Omental fat pad (tissue), 3 donors: ENCODE measurements at regions not wholly inside any gene's neighbourhood (a gene's known extent, or its start where the extent isn't known, plus 50 kb on each side); places are given as distances from the start of the nearest gene placed in this dataset.

Experiments used
- ATAC-seq: fragments of 150-250 bp; one replicate; pipeline ENCODE4 v1.9.1; 2016; ENCODE audit warnings: mild to moderate bottlenecking, moderate library complexity; ENCODE audit not compliant: low FRiP score
- DNase-seq: peaks from one replicate; pipeline ENCODE4 v3.0.0-alpha.2; 2019; ENCODE audit warnings: low spot score
- TF ChIP-seq, protein P1 (sequence below), 3 donors: fragments of 450-650 bp; IDR thresholded peaks; one replicate each; pipeline ENCODE4 v1.5.1; 2016 to 2017; ENCODE audit warnings: antibody characterized with exemption in 3 of 3, mild to moderate bottlenecking in 3 of 3, moderate library complexity in 2 of 3

DNA sequence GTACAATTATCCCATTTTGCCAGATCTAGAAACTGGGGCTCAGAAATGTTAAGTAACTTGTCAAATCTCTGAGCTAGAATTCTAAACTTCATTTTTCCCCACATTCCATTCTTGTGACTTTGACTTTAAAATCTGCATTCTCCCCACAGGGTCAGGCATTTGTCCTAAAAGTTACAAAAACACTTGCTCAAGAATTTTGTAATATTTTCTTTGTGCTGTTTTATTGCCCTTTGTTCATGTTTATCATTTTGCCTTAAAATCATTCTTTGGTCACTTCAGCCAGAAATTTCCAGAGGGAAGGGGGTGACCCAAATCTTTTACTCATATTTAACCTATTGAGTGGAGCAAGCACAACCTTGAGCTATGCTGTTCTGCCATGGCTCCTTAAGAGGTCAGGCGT, 120.1 kb upstream of the CCL21 start:
- DNase-seq (no peak), ATAC-seq (no peak)
- TF ChIP-seq, protein P1, sequence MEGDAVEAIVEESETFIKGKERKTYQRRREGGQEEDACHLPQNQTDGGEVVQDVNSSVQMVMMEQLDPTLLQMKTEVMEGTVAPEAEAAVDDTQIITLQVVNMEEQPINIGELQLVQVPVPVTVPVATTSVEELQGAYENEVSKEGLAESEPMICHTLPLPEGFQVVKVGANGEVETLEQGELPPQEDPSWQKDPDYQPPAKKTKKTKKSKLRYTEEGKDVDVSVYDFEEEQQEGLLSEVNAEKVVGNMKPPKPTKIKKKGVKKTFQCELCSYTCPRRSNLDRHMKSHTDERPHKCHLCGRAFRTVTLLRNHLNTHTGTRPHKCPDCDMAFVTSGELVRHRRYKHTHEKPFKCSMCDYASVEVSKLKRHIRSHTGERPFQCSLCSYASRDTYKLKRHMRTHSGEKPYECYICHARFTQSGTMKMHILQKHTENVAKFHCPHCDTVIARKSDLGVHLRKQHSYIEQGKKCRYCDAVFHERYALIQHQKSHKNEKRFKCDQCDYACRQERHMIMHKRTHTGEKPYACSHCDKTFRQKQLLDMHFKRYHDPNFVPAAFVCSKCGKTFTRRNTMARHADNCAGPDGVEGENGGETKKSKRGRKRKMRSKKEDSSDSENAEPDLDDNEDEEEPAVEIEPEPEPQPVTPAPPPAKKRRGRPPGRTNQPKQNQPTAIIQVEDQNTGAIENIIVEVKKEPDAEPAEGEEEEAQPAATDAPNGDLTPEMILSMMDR (IDR thresholded peaks at IDR 0.05), result no peak

DNA sequence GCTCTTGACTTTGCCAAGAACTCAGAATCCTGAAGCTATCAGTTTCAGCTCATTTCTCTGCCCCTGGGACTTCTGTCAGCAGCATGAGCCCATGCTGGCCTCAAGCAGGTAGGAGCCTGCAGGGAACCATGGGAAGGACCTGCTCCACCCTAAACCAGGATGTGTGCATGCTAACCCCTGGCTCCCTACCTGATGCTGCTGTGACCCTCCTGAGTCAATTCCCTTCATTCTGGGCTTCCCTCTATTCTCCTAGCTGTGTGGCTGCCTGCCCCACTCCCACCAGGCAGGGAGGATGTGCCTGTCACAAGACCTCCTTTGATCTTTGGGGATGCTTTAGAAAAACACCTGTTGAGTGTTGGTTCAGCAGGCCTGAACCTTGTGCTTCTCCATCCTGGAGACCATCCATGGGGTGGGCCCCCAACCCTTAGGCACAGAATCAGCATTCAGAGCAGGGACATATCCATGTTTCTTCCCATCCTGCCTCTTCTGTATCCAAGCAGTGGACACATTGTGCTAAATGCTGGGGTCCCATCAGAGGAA, 117.1 kb upstream of the CCL21 start:
- TF ChIP-seq, protein P1 (IDR thresholded peaks at IDR 0.05), result no peak
- DNase-seq (no peak), ATAC-seq (no peak)

- ATAC-seq (no peak), DNase-seq (no peak)
- TF ChIP-seq, protein P1 (IDR thresholded peaks at IDR 0.05), result no peak
Observed at GRCh38 chr9:34825775-34826174, 115.8 kb upstream of the CCL21 start.

GRCh38 chr9:34823778-34824177, 113.8 kb upstream of the CCL21 start:
- ATAC-seq, result no peak
- no peak for DNase-seq
- TF ChIP-seq, protein P1 (IDR thresholded peaks at IDR 0.05), result no peak

DNA sequence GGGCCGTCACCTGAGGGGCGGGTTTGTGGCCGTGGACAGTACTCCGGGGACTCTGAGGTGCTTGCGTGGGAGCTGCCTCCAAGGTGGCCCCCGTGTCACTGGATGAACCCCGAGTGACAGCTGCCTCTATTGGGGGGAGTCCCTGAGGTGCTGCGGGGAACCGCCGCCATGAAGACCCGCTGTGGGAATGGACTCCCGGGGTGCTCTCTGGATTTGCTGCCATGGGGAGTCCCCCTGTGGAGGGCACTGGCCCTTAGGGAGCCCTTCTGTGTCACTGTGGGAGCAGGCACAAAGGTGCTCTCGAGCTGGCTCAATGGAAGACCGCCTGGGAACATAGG, 100.2 kb upstream of the CCL21 start:
- no peak for ATAC-seq
- no peak for DNase-seq
- TF ChIP-seq, protein P1 (IDR thresholded peaks at IDR 0.05), result no peak

DNA sequence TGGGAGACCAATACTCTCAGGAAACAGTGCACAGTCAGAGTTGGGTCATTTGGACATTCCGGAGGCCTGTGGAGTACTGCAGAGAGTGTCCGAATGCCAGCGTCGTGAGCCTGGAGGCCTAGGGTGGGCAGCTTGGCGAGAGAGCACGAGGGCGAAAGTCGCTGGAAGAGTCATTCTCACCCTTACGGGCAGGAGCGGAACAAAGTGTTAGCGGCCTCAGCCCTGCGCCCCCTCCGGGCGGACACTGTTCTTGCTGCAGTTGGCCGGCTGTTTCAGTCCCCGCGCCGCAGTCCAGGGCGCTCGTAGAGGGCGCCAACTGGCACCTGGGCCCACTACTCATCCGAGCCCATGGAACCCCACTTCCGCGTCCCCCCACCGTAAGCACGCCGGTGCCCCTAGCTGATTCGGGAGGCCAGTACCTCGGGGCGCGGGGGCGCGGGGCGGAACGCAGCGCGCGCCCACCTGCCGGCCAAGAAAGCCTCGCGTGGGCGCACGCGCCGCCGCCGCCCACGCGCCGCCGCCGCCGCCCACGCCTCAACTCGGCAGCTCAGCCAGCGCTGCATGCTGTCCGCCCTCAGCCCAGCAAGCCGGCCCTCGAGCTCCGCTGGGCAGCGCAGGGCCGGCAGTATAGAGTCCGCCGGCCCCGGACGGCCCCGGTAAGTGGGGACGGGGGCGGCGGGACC, 99.7 kb upstream of the CCL21 start:
- ATAC-seq (no peak), DNase-seq (no peak)
- TF ChIP-seq, protein P1 (IDR thresholded peaks at IDR 0.05), result no peak

DNA sequence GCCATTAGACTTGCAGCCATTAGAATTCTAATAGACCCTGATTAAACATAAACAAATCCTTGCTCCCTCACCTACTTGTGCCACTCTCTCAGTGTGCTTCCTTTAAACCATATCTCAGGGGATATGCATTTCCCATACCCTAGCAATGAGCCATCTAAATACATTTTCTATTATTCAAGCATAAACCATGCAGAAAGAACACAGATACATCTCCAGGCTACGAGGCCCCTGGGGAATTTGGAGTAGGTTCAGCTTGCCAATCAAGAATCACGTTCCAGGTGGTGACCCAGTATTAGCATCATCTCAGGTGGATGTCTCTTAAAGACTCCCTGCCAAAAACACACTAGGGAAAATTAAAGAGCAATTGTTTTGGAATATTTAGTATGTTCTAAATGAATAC, 93.0 kb upstream of the CCL21 start:
- ATAC-seq (no peak), DNase-seq (no peak)
- TF ChIP-seq, protein P1 (IDR thresholded peaks at IDR 0.05), result no peak
